Neural cell (in vitro differentiated cells): ENCODE measurements at regions not wholly inside any gene's neighbourhood (a gene's known extent, or its start where the extent isn't known, plus 50 kb on each side); places are given as distances from the start of the nearest gene placed in this dataset.

Experiments
- EP300 ChIP-seq: fragments of 450-650 bp; conservative IDR thresholded peaks from 2 replicates; pipeline ENCODE4 v1.6.1; 2014; ENCODE audit warnings: antibody characterized with exemption, mild to moderate bottlenecking, moderate library complexity; ENCODE audit not compliant: poor library complexity, severe bottlenecking
- EZH2 ChIP-seq: fragments of 200-600, 300-800 bp; shearing (Covaris generic), sonication (generic); IDR thresholded peaks from 2 replicates; pipeline ENCODE4 v1.6.1; 2014; ENCODE audit warnings: antibody characterized with exemption, low read length, borderline replicate concordance, mild to moderate bottlenecking; ENCODE audit not compliant: insufficient read depth, poor library complexity, severe bottlenecking
- POLR2AphosphoS5 ChIP-seq: IDR thresholded peaks from 2 replicates; pipeline ENCODE4 v1.6.1; 2012
- RAD21 ChIP-seq: fragments of 450-650 bp; conservative IDR thresholded peaks from 2 replicates; pipeline ENCODE4 v1.6.1; 2014; ENCODE audit warnings: antibody characterized with exemption, mild to moderate bottlenecking, moderate library complexity
- SMC3 ChIP-seq: fragments of 450-650 bp; conservative IDR thresholded peaks from 2 replicates; pipeline ENCODE4 v1.6.1; 2014; ENCODE audit warnings: antibody characterized with exemption, mild to moderate bottlenecking, moderate library complexity; ENCODE audit not compliant: poor library complexity
- TF ChIP-seq, protein P1 (sequence below): fragments of 450-650 bp; IDR thresholded peaks from 2 replicates; pipeline ENCODE4 v1.5.1; 2014; ENCODE audit warnings: antibody characterized with exemption, mild to moderate bottlenecking, moderate library complexity; ENCODE audit not compliant: poor library complexity, severe bottlenecking

DNA sequence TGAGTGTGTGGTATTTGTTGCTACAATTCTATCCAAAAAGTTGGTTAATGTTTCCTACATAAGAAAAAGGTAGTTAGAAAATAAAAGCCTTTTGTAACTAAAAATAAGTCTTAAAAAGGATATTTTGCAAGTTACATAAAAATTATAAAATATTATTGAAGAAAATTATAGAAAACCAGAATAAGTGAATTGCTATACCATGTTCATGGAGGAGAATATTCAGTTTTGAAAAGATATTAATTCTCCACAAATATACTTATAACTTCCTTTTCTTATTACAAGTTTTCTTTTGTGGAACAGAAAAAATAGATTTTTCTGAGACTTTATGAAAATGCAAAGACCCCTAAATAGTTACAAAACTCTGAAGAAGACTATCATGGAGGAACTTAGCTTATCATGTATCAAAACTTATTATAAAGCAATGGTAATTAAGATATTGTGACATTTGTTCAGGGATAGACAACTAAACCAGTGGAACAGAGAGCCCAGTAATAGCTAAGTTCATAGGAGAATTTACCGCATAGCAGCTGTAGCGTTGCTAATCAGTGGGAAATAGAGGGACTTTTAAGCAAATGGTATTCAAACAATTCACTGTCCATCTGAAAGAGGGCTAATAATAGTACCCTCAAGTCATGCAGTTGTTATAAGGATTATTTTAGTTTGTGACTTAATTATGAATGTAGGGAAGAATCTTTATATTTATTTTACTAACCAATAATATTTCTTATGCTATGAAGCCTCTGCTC is 515.2 kb upstream of the ZNF608 start:
- TF ChIP-seq EP300: no peak
- TF ChIP-seq, protein P1, sequence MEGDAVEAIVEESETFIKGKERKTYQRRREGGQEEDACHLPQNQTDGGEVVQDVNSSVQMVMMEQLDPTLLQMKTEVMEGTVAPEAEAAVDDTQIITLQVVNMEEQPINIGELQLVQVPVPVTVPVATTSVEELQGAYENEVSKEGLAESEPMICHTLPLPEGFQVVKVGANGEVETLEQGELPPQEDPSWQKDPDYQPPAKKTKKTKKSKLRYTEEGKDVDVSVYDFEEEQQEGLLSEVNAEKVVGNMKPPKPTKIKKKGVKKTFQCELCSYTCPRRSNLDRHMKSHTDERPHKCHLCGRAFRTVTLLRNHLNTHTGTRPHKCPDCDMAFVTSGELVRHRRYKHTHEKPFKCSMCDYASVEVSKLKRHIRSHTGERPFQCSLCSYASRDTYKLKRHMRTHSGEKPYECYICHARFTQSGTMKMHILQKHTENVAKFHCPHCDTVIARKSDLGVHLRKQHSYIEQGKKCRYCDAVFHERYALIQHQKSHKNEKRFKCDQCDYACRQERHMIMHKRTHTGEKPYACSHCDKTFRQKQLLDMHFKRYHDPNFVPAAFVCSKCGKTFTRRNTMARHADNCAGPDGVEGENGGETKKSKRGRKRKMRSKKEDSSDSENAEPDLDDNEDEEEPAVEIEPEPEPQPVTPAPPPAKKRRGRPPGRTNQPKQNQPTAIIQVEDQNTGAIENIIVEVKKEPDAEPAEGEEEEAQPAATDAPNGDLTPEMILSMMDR: no peak
- no peak for TF ChIP-seq POLR2AphosphoS5
- no peak for TF ChIP-seq SMC3
- TF ChIP-seq RAD21: no peak
- TF ChIP-seq EZH2: no peak
